Duodenal mucosa (tissue), 2 donors: ENCODE measurements at regions not wholly inside any gene's neighbourhood (a gene's known extent, or its start where the extent isn't known, plus 50 kb on each side); places are given as distances from the start of the nearest gene placed in this dataset.

ENCODE experiments used
- H3K27ac ChIP-seq: one replicate; pipeline ENCODE4 v1.7.0; 2013; ENCODE audit warnings: low read depth, low read length
- H3K27me3 ChIP-seq, 2 donors: one replicate each; pipeline ENCODE4 v1.7.0; 2013; ENCODE audit warnings: low read length in 2 of 2, control low read depth in 1 of 2; ENCODE audit not compliant: insufficient read depth in 2 of 2, control insufficient read depth in 1 of 2
- H3K36me3 ChIP-seq, 2 donors: one replicate each; pipeline ENCODE4 v1.7.0; 2013; ENCODE audit warnings: low read length in 2 of 2, control low read depth in 1 of 2; ENCODE audit not compliant: insufficient read depth in 2 of 2, control insufficient read depth in 1 of 2
- H3K4me1 ChIP-seq, 2 donors: one replicate each; pipeline ENCODE4 v1.7.0; 2013; ENCODE audit warnings: low read length in 2 of 2, control low read depth in 1 of 2; ENCODE audit not compliant: insufficient read depth in 2 of 2, control insufficient read depth in 1 of 2
- H3K4me3 ChIP-seq, 2 donors: one replicate each; pipeline ENCODE4 v1.7.0; 2013; ENCODE audit warnings: low read length in 2 of 2, low read depth in 1 of 2
- H3K9ac ChIP-seq, 2 donors: one replicate each; pipeline ENCODE4 v1.7.0; 2013; ENCODE audit warnings: low read length in 2 of 2, low read depth in 1 of 2
- H3K9me3 ChIP-seq, 2 donors: one replicate each; pipeline ENCODE4 v1.7.0; 2013; ENCODE audit warnings: low read length in 2 of 2, control low read depth in 1 of 2; ENCODE audit not compliant: control insufficient read depth in 1 of 2

GRCh38 chrY:13551246-13551645 is 71.4 kb upstream of the UTY start:
- no peaks in the 10 kb centered on the region for H3K36me3 ChIP-seq
- H3K4me1 ChIP-seq: no peaks in the 10 kb centered on the region
- H3K27ac ChIP-seq: no peak overlapping the region
- H3K4me3 ChIP-seq: no peak overlapping the region
- no peak overlapping the region for H3K9ac ChIP-seq
- no peaks in the 10 kb centered on the region for H3K9me3 ChIP-seq
- H3K27me3 ChIP-seq: no peaks in the 10 kb centered on the region

GRCh38 chrY:13544491-13544890 is 64.7 kb upstream of the UTY start:
- Histone ChIP-seq H3K27ac (no peak overlapping the region), H3K9me3 (no peaks in the 10 kb centered on the region), H3K27me3 (no peaks in the 10 kb centered on the region), H3K36me3 (no peaks in the 10 kb centered on the region), H3K9ac (no peak overlapping the region), H3K4me3 (no peak overlapping the region), H3K4me1 (no peaks in the 10 kb centered on the region)

GRCh38 chrY:13537919-13538318 is 58.1 kb upstream of the UTY start:
- no peak overlapping the region for H3K9ac ChIP-seq
- no peak overlapping the region for H3K4me3 ChIP-seq

More at GRCh38 chrY:13537919-13538318, 58.1 kb upstream of the UTY start:
- Histone ChIP-seq H3K4me1 (no peaks in the 10 kb centered on the region), H3K36me3 (no peaks in the 10 kb centered on the region), H3K27me3 (no peaks in the 10 kb centered on the region), H3K9me3 (no peaks in the 10 kb centered on the region), H3K27ac (no peak overlapping the region)
